M059J (cell line): ENCODE measurements at regions not wholly inside any gene's neighbourhood (a gene's known extent, or its start where the extent isn't known, plus 50 kb on each side); places are given as distances from the start of the nearest gene placed in this dataset.
"Not testable (repeated sequence)": the region's sequence is repeated elsewhere in the genome, so short reads cannot be mapped to it uniquely, and the experiment has no call there.

Experiments
- DNase-seq: peaks from one replicate; pipeline ENCODE4 v3.0.0-alpha.2; 2012; ENCODE audit warnings: low read depth

GRCh38 chr11:92168936-92169335 lies 55.7 kb upstream of the FAT3 start:
- DNase-seq = no peak

- DNase-seq = no peak
These were observed 57.0 kb upstream of the FAT3 start for GRCh38 chr11:92167571-92167970.

GRCh38 chr11:92166335-92166734 lies 58.3 kb upstream of the FAT3 start:
- no peak for DNase-seq

GRCh38 chr11:92163879-92164278 lies 60.7 kb upstream of the FAT3 start:
- DNase-seq = no peak

- no peak for DNase-seq
These were observed 61.8 kb upstream of the FAT3 start for GRCh38 chr11:92162776-92163175.

GRCh38 chr11:92159931-92160330 lies 64.7 kb upstream of the FAT3 start:
- DNase-seq = no peak

GRCh38 chr11:92157390-92157789 lies 67.2 kb upstream of the FAT3 start:
- not testable (repeated sequence) for DNase-seq

- DNase-seq = no peak
These were observed 70.0 kb upstream of the FAT3 start for GRCh38 chr11:92154611-92155010.

- DNase-seq = no peak
These were observed 70.5 kb upstream of the FAT3 start for GRCh38 chr11:92154110-92154509.

- no peak for DNase-seq
These were observed 71.1 kb upstream of the FAT3 start for GRCh38 chr11:92153542-92153941.

GRCh38 chr11:92152245-92152644 lies 72.4 kb upstream of the FAT3 start:
- DNase-seq = no peak

GRCh38 chr11:92149996-92150395 lies 74.6 kb upstream of the FAT3 start:
- peak; percentile 12 for DNase-seq

- no peak for DNase-seq
These were observed 82.9 kb upstream of the FAT3 start for GRCh38 chr11:92141725-92142124.

GRCh38 chr11:92141159-92141558 lies 83.5 kb upstream of the FAT3 start:
- no peak for DNase-seq

- no peak for DNase-seq
These were observed 84.6 kb upstream of the FAT3 start for GRCh38 chr11:92140021-92140420.

GRCh38 chr11:92138296-92138695 lies 86.3 kb upstream of the FAT3 start:
- DNase-seq = no peak

- no peak for DNase-seq
These were observed 86.9 kb upstream of the FAT3 start for GRCh38 chr11:92137747-92138146.

GRCh38 chr11:92136797-92137196 lies 87.8 kb upstream of the FAT3 start:
- DNase-seq = peak; percentile 39

GRCh38 chr11:92131289-92131865 lies 93.2 kb upstream of the FAT3 start:
- DNase-seq = peak; percentile 71

GRCh38 chr11:92130421-92130831 lies 94.2 kb upstream of the FAT3 start:
- peak; percentile 65 for DNase-seq

GRCh38 chr11:92129811-92130210 lies 94.8 kb upstream of the FAT3 start:
- peak; percentile 70 for DNase-seq

- DNase-seq = peak; percentile 74
These were observed 96.6 kb upstream of the FAT3 start for GRCh38 chr11:92128026-92128425.

- DNase-seq = peak; percentile 23
These were observed 99.3 kb upstream of the FAT3 start for GRCh38 chr11:92125321-92125720.

- peak; percentile 88 for DNase-seq
These were observed 101.1 kb upstream of the FAT3 start for GRCh38 chr11:92123540-92123939.
